ENCODE measurements at regions not wholly inside any gene's neighbourhood (a gene's known extent, or its start where the extent isn't known, plus 50 kb on each side); places are given as distances from the start of the nearest gene placed in this dataset.

GRCh38 chr5:145365464-145365863, 469.7 kb downstream of the PRELID2 start:
- no peak for TF ChIP-seq EZH2 (IDR thresholded peaks at IDR 0.05; ENCODE audit: borderline replicate concordance, low read depth, low read length, poor library complexity, severe bottlenecking)
- TF ChIP-seq, protein P1, sequence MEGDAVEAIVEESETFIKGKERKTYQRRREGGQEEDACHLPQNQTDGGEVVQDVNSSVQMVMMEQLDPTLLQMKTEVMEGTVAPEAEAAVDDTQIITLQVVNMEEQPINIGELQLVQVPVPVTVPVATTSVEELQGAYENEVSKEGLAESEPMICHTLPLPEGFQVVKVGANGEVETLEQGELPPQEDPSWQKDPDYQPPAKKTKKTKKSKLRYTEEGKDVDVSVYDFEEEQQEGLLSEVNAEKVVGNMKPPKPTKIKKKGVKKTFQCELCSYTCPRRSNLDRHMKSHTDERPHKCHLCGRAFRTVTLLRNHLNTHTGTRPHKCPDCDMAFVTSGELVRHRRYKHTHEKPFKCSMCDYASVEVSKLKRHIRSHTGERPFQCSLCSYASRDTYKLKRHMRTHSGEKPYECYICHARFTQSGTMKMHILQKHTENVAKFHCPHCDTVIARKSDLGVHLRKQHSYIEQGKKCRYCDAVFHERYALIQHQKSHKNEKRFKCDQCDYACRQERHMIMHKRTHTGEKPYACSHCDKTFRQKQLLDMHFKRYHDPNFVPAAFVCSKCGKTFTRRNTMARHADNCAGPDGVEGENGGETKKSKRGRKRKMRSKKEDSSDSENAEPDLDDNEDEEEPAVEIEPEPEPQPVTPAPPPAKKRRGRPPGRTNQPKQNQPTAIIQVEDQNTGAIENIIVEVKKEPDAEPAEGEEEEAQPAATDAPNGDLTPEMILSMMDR (conservative IDR thresholded peaks at IDR 0.05; ENCODE audit: low read depth, low read length), result no peak

All from A673 (cell line).